ENCODE measurements at regions not wholly inside any gene's neighbourhood (a gene's known extent, or its start where the extent isn't known, plus 50 kb on each side); places are given as distances from the start of the nearest gene placed in this dataset.
"Not testable (repeated sequence)": the region's sequence is repeated elsewhere in the genome, so short reads cannot be mapped to it uniquely, and the experiment has no call there.

DNA sequence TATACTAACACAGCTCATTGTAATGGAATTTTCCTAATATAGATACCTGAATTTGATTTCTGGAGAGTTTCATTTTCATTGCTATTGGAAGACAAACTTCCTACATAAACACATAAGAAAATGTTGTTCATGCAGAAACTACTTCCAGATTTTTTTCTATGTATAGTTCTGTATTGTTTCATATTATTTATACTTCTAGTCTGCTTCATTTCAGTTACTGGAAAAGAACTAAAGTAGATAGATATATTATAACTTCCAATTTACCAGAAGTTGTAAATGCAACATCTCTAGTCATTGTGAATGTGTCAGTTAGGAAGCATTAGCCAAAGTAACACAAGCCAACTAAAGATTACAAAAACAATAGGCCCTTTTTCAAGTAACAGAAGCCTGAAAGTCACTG lies 147.3 kb upstream of the ZNF385D start:
- DNase-seq: no peak

GRCh38 chr3:21901484-21901883 lies 150.5 kb upstream of the ZNF385D start:
- DNase-seq: no peak

- DNase-seq: no peak
Observed at GRCh38 chr3:21902956-21903355, 151.9 kb upstream of the ZNF385D start.

DNA sequence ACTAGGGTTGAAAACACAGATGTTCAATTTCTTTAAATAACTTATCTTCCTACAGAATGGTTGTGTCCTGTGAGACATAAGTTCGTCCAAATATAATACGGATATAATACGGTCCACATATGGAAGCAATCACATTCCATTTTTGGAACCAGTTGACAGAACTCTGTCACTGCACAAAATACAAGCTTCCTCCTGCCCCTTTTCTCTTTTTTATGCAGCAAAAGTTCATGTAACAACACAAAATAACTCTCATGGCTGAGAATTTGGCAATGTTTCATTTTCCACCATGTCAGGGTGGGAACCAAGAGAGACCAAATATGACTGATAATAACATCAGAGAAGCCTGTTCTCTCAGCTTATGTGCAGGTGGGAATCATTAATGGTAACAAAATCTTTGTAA lies 158.1 kb upstream of the ZNF385D start:
- no peak for DNase-seq

DNA sequence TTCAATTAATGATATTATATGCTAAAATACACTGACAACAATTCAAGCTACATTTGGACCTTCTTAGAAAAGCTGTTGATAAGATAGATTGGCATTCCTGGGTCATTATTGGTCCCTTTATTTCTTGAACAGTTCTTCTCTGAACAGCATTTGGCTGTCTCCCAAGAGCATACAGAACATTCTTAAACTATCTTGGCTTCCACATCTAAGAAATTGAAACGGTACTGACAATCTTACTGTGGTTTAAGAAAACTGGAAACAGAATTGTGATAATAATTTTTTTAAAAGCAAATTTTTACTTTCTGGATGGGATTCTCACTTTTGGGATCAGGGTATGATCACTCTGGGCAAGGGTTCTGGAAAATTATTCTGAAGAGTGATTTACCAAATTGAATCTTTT lies 161.7 kb upstream of the ZNF385D start:
- DNase-seq: no peak

- DNase-seq: no peak
Observed at GRCh38 chr3:21913791-21914190, 162.8 kb upstream of the ZNF385D start.

- no peak for DNase-seq
Observed at GRCh38 chr3:21914451-21914850, 163.4 kb upstream of the ZNF385D start.

DNA sequence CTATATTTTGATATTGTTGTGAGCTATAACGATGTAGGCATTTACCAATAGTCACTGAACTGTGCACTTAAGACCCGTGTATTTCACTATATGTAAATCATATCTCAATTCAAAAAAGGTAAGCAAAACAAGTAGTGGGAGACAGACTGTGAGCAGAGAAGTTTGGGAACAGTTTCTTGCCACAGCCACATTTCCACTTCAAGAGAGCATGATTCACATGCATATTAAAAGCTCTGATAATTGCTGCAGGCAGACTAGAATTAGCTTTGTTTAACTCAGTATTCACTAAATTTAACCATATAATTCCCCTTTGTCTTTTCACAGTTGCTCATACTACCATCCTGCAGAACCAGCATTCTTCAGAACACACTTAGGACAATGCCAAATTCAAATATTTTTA lies 168.4 kb upstream of the ZNF385D start:
- no peak for DNase-seq

DNA sequence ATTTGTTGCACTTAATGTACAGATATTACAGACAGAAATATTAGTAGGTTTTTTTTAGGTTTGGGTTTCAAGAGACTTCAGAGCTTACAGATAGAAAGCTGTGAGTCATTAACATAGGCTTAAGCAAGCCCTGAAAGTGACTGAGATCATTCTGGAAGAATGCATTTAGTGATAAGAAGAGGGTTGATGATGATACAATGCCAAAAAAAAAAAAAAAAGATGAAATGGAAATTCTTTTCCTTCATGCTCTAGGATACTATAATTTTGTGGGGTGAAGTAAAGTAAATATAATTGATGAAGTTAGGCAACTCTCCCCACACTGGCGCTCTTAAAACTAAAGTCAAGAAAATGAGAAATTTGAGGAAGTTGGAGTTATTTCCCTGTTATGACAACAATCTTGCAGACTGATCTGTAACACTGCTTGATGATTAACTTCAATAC lies 169.4 kb upstream of the ZNF385D start:
- DNase-seq: no peak

- DNase-seq: not testable (repeated sequence)
Observed at GRCh38 chr3:21923156-21923555, 172.1 kb upstream of the ZNF385D start.

DNA sequence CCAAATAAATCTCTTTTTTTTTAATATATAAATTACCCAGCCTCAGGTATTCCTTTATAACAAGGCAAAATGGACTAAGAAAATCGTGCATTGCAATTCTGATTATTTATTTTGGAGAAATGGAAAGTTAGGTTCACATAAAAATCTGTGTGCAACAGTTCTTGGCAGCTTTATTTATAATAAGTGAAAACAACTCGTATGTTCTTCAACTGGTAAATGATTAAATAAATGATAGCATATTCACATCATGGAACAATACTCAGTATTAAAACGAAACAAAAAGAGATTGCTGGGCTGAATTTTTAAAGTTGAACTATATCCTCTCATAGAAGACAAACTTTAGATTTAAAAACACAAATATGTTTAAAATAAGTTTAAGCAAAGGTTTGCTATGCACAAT lies 176.3 kb upstream of the ZNF385D start:
- DNase-seq: no peak

- DNase-seq: no peak
Observed at GRCh38 chr3:21934591-21934990, 183.6 kb upstream of the ZNF385D start.

DNA sequence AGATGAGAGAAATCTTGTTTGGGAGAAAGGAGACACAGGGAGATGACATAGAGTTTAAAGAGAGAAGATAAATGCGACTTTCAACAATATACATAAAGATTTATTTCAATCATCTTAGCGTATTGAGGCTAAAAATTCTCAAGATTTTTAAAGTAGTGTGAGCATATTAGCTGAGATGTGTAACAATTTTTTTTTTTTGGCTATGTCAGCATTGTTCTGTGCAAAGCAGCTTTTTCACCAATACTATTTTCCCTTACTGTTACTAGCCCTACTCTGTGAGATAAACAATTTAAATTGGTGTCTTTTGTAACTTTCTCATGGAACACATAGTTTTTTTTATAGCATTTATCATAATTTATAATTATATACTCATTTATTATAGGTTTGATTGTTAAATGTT lies 185.2 kb upstream of the ZNF385D start:
- DNase-seq: no peak

- no peak for DNase-seq
Observed at GRCh38 chr3:21938267-21938681, 187.3 kb upstream of the ZNF385D start.

DNA sequence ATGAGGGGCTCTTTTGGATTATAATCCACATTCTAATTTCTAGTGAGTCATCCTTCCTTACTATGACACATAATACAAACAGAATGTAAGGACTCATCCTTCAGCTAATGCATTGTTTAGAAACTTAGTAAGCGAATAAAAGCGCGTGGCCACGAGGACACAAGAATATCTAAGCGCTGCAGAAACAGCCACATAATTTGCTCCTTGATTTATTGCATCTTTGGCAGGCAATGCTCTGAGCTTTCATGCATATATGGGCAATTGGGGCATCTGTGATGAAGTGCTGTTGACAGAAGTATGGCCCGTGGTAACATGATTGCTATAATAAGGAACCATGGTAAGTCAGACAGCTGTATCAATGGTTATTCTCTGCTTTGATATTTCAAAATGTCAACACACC lies 191.3 kb upstream of the ZNF385D start:
- no peak for DNase-seq

GRCh38 chr3:21944251-21944650 lies 193.2 kb upstream of the ZNF385D start:
- DNase-seq: no peak

DNA sequence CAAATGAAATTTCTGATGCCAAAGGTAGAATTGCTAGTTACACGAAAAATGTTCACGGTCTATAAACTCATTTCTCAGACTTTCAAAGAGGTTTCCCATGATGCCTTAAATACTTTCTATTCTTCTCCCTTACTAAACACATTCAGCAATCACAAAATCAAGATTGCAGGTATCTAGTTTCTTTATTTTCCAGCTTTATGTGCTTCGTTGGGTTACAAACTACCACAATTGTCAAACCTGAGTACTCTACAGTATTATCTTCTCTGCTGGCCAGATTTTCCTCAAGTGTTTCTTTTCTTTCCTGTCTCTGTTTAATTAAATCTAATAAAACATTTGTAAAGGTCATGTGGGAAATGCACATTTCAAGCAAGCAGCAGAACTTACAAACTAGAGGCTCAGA lies 201.8 kb upstream of the ZNF385D start:
- no peak for DNase-seq

GRCh38 chr3:21954709-21955108 lies 203.7 kb upstream of the ZNF385D start:
- no peak for DNase-seq

DNA sequence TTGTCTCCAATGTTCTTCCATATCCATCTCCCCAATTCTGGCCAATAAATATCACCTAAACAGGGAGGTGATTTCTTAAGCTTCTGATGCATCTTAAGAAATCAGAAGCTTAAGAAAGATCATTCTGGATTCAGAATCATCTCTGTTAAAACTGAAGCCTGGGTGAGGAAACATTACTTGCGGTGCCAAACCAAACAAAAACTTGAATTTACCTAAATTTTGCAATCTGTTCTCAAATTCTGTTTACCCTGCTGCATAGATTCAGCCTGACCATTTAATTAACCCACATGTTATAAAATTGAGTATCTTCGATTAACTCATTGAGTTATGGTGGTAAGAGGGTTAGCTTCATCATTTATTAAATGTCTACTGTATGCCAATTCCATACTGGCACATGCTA lies 204.4 kb upstream of the ZNF385D start:
- no peak for DNase-seq

- no peak for DNase-seq
Observed at GRCh38 chr3:21960033-21960432, 209.0 kb upstream of the ZNF385D start.

GRCh38 chr3:21962456-21962855 lies 211.4 kb upstream of the ZNF385D start:
- no peak for DNase-seq

GRCh38 chr3:21966457-21966856 lies 215.4 kb upstream of the ZNF385D start:
- not testable (repeated sequence) for DNase-seq

DNA sequence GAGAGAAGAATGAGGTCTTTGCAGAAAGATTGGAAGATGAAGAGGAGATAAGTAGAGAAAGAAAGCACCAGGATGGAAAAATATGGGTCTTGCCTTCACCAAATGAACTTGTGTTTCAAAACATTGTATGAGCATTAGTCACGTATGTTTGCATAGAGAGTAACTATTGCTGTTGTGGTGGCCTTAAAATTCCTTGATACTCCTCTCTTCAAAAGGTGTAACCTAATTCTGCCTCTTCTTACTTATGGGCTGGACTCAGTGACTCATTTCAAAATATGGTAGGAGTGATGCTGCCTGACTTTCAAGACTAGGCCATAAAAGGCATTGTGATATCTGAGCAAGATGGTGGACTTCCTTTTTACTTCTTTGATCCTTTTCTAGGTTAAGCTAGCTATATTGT lies 228.7 kb upstream of the ZNF385D start:
- DNase-seq: no peak

GRCh38 chr3:21989341-21990042 lies 238.5 kb upstream of the ZNF385D start:
- DNase-seq: no peak

DNA sequence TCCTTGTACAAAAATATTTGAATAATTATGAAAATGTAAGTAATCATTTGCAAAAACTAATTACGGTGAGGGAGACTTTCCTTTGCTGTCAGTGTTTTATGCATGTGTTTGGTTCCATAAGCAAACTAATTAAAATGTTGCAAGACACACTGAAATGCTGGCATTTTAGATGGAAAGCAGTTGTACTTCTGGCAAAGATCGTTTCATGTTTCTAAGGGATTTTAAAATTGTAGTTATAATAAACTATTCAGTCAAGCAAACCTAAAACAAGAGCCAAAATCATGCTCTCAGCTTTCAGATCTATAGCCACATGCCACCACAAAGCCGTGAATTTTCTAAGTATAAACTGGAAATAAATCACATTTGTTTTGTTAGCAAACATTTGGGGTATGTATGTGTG lies 240.1 kb upstream of the ZNF385D start:
- no peak for DNase-seq

Data from stimulated activated CD8-positive, alpha-beta memory T cell treated with anti-CD3 and anti-CD28 coated beads, Interleukin-4, amount 100 ng/mL, for 48 hours (primary cell).